Caco-2 (cell line): ENCODE measurements at regions not wholly inside any gene's neighbourhood (a gene's known extent, or its start where the extent isn't known, plus 50 kb on each side); places are given as distances from the start of the nearest gene placed in this dataset.

Experiments used
- BruUV-seq: library from RNA; stranded (reverse); fragments of 400-500 nt; replicated peaks from 2 replicates; lab custom pipeline; 2021; lab: Mats Ljungman, UMichigan
- CTCF ChIA-PET: fragments of 300-600 bp; sonication (Branson Sonifier 250); formaldehyde crosslinking; loops from one replicate; lab custom pipeline; 2022; ENCODE audit warnings: antibody characterized with exemption; lab: Charles Lee
- POLR2A ChIA-PET: fragments of 300-600 bp; sonication (Branson Sonifier 250); formaldehyde crosslinking; loops from one replicate; lab custom pipeline; 2022; ENCODE audit warnings: antibody characterized with exemption; lab: Charles Lee
- DNase-seq, 2 experiments: peaks; one replicate each; pipeline versions ENCODE4 v3.0.0 to v3.0.0-alpha.2; 2020 to 2022
- H3K27me3 ChIP-seq: replicated peaks from 2 replicates; pipeline ENCODE4 v1.6.0; 2011; ENCODE audit warnings: low read length; ENCODE audit not compliant: control insufficient read depth, insufficient read depth
- H3K36me3 ChIP-seq: 2 replicates; pipeline ENCODE4 v1.5.1; 2011; ENCODE audit warnings: low read length; ENCODE audit not compliant: control insufficient read depth, insufficient read depth
- H3K4me1 ChIP-seq: fragments of 250-450 bp; sonication (Bioruptor Pico); 2 replicates; pipeline ENCODE4 v1.5.1; 2020; ENCODE audit warnings: mild to moderate bottlenecking
- H3K4me3 ChIP-seq: 2 replicates; pipeline ENCODE4 v1.5.1; 2011; ENCODE audit warnings: low read depth, mild to moderate bottlenecking, control low read depth, low read length
- H3K9me3 ChIP-seq: fragments of 250-450 bp; sonication (Bioruptor Pico); 2 replicates; pipeline ENCODE4 v1.5.1; 2020; ENCODE audit warnings: mild to moderate bottlenecking, moderate library complexity
- H3K27ac Mint-ChIP-seq: one replicate; pipeline ENCODE4 v1.8.0; 2022; ENCODE audit warnings: mixed read lengths; ENCODE audit not compliant: unreplicated experiment
- H3K27me3 Mint-ChIP-seq: one replicate; pipeline ENCODE4 v1.8.0; 2022; ENCODE audit warnings: mixed read lengths; ENCODE audit not compliant: insufficient read depth, unreplicated experiment
- H3K36me3 Mint-ChIP-seq: one replicate; pipeline ENCODE4 v1.8.0; 2022; ENCODE audit warnings: mild to moderate bottlenecking, mixed read lengths; ENCODE audit not compliant: insufficient read depth, unreplicated experiment
- H3K4me1 Mint-ChIP-seq: one replicate; pipeline ENCODE4 v1.8.0; 2022; ENCODE audit warnings: low read depth, mixed read lengths; ENCODE audit not compliant: unreplicated experiment
- H3K4me3 Mint-ChIP-seq: one replicate; pipeline ENCODE4 v1.8.0; 2022; ENCODE audit warnings: mild to moderate bottlenecking, moderate library complexity, mixed read lengths; ENCODE audit not compliant: unreplicated experiment
- H3K9me3 Mint-ChIP-seq: one replicate; pipeline ENCODE4 v1.8.0; 2022; ENCODE audit warnings: mixed read lengths; ENCODE audit not compliant: unreplicated experiment
- intact Hi-C: fragments of 100-400 bp; cut with micrococcal nuclease; formaldehyde crosslinking; loops from one replicate; pipeline ENCODE4 v1.10.0; 2022; ENCODE audit not compliant: unreplicated experiment
- TF ChIP-seq, protein P1 (sequence below), 2 experiments: fragments of 200-600 bp in 1 of 2; IDR thresholded peaks; 1 replicate in 1 of 2; 2 replicates in 1 of 2; pipeline versions ENCODE4 v1.5.1 to v1.8.0; 2011 to 2022; ENCODE audit warnings: antibody characterized with exemption in 1 of 2, control low read depth in 1 of 2, inconsistent platforms in 1 of 2, low read depth in 1 of 2, low read length in 1 of 2, mild to moderate bottlenecking in 1 of 2, moderate library complexity in 1 of 2; ENCODE audit not compliant: insufficient read depth in 1 of 2, severe bottlenecking in 1 of 2, unreplicated experiment in 1 of 2

DNA sequence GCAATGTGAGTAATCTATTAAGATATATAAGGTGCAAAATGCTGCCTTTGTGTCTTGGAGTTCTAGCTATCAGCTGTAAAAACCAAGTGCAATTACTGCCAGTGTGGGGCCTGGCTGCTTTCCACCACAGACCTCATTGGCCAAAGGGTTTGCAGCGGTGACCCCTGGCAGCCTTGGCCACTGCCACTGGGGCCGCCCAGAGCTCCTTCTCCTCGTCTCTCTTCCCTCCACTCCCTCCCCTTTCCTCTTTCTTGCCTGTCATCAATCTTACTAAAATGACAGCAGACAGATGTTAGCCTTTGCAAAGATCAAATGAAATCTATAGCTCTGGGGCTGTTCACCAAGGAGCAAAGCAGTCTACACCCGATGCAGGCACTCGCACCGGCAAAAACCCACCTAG is 986.3 kb downstream of the BCL11A start:
- no peak overlapping the region for H3K4me3 ChIP-seq
- intact Hi-C loops, result no loop called here
- Mint-ChIP-seq H3K4me3 (no peak overlapping the region), H3K36me3 (no peaks in the 10 kb centered on the region), H3K9me3 (no peaks in the 10 kb centered on the region), H3K27ac (no peak overlapping the region), H3K27me3 (peaks cover 6% of the 10 kb centered on the region), H3K4me1 (no peaks in the 10 kb centered on the region)
- POLR2A ChIA-PET, result no interaction called here
- no peaks in the 10 kb centered on the region for H3K27me3 ChIP-seq
- TF ChIP-seq, protein P1, sequence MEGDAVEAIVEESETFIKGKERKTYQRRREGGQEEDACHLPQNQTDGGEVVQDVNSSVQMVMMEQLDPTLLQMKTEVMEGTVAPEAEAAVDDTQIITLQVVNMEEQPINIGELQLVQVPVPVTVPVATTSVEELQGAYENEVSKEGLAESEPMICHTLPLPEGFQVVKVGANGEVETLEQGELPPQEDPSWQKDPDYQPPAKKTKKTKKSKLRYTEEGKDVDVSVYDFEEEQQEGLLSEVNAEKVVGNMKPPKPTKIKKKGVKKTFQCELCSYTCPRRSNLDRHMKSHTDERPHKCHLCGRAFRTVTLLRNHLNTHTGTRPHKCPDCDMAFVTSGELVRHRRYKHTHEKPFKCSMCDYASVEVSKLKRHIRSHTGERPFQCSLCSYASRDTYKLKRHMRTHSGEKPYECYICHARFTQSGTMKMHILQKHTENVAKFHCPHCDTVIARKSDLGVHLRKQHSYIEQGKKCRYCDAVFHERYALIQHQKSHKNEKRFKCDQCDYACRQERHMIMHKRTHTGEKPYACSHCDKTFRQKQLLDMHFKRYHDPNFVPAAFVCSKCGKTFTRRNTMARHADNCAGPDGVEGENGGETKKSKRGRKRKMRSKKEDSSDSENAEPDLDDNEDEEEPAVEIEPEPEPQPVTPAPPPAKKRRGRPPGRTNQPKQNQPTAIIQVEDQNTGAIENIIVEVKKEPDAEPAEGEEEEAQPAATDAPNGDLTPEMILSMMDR (IDR thresholded peaks at IDR 0.05; ENCODE audit: insufficient read depth in 1 of 2, low read depth in 1 of 2, low read length in 1 of 2, severe bottlenecking in 1 of 2, unreplicated experiment in 1 of 2), result no peak
- no peaks in the 10 kb centered on the region for H3K4me1 ChIP-seq
- no peaks in the 10 kb centered on the region for H3K9me3 ChIP-seq
- H3K36me3 ChIP-seq, result no peaks in the 10 kb centered on the region
- CTCF ChIA-PET, result no interaction called here
- DNase-seq, result no peak
- BruUV-seq, result no TSS peak

DNA sequence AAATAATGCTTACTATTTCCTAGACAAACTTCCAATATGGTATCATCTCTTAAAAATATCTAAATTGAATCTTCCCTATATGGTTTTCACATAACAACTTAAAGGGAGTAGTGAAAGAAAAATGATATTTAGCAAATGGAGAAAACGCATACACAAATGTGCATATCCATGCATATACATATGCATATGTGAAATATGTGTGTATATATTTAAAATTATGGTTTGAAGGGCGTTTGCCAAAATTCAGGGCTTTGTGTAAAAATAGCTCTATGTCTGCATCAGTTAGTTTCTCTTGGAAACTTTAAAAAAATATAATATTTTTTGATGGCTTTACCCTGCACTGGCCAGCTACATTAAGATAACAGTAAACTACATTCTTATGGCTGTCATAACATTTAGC is 986.7 kb downstream of the BCL11A start:
- Histone ChIP-seq H3K9me3 (no peaks in the 10 kb centered on the region), H3K4me1 (no peaks in the 10 kb centered on the region), H3K27me3 (no peaks in the 10 kb centered on the region), H3K36me3 (no peaks in the 10 kb centered on the region), H3K4me3 (no peak overlapping the region)
- peaks cover 6% of the 10 kb centered on the region for H3K27me3 Mint-ChIP-seq
- no peaks in the 10 kb centered on the region for H3K36me3 Mint-ChIP-seq
- no peak for DNase-seq
- intact Hi-C loops, result no loop called here
- TF ChIP-seq, protein P1 (IDR thresholded peaks at IDR 0.05; ENCODE audit: insufficient read depth in 1 of 2, low read depth in 1 of 2, low read length in 1 of 2, severe bottlenecking in 1 of 2, unreplicated experiment in 1 of 2), result no peak
- H3K4me1 Mint-ChIP-seq, result no peaks in the 10 kb centered on the region
- CTCF ChIA-PET, result no interaction called here
- H3K9me3 Mint-ChIP-seq, result no peaks in the 10 kb centered on the region
- H3K4me3 Mint-ChIP-seq, result no peak overlapping the region
- no TSS peak for BruUV-seq
- POLR2A ChIA-PET, result no interaction called here
- no peak overlapping the region for H3K27ac Mint-ChIP-seq

- no peak overlapping the region for H3K4me3 Mint-ChIP-seq
- intact Hi-C loops, result no loop called here
- H3K4me3 ChIP-seq, result no peak overlapping the region
- no peak overlapping the region for H3K27ac Mint-ChIP-seq
- TF ChIP-seq, protein P1 (IDR thresholded peaks at IDR 0.05; ENCODE audit: insufficient read depth in 1 of 2, low read depth in 1 of 2, low read length in 1 of 2, severe bottlenecking in 1 of 2, unreplicated experiment in 1 of 2), result no peak
- no peaks in the 10 kb centered on the region for H3K36me3 ChIP-seq
- H3K4me1 ChIP-seq, result no peaks in the 10 kb centered on the region
- peaks cover 3% of the 10 kb centered on the region for H3K27me3 Mint-ChIP-seq
- H3K36me3 Mint-ChIP-seq, result no peaks in the 10 kb centered on the region
- ChIA-PET CTCF (no interaction called here), POLR2A (no interaction called here)
- no peak for DNase-seq
- no peaks in the 10 kb centered on the region for H3K27me3 ChIP-seq
- no peaks in the 10 kb centered on the region for H3K4me1 Mint-ChIP-seq
- H3K9me3 ChIP-seq, result no peaks in the 10 kb centered on the region
- BruUV-seq, result no TSS peak
- H3K9me3 Mint-ChIP-seq, result no peaks in the 10 kb centered on the region
These were observed 992.2 kb downstream of the BCL11A start for GRCh38 chr2:59561281-59561680.
